Fibroblast of lung (primary cell): ENCODE measurements at regions not wholly inside any gene's neighbourhood (a gene's known extent, or its start where the extent isn't known, plus 50 kb on each side); places are given as distances from the start of the nearest gene placed in this dataset.

Experiments used
- DNase-seq, 2 donors: peaks; one replicate each; pipeline versions ENCODE4 v3.0.0 to v3.0.0-alpha.2; 2010; ENCODE audit warnings: low read depth in 2 of 2
- H2AFZ ChIP-seq: 2 replicates; pipeline ENCODE4 v1.5.1; 2012; ENCODE audit warnings: low read length, control low read depth, inconsistent platforms
- H3K27ac ChIP-seq: 2 replicates; pipeline ENCODE4 v1.5.1; 2011; ENCODE audit warnings: low read length, control low read depth; ENCODE audit not compliant: insufficient read depth
- H3K27me3 ChIP-seq: 2 replicates; pipeline ENCODE4 v1.5.1; 2011; ENCODE audit warnings: mild to moderate bottlenecking, low read length; ENCODE audit not compliant: control insufficient read depth, insufficient read depth
- H3K36me3 ChIP-seq: 2 replicates; pipeline ENCODE4 v1.5.1; 2011; ENCODE audit warnings: low read length; ENCODE audit not compliant: control insufficient read depth, insufficient read depth
- H3K4me1 ChIP-seq: 2 replicates; pipeline ENCODE4 v1.5.1; 2011; ENCODE audit warnings: low read length; ENCODE audit not compliant: control insufficient read depth, insufficient read depth; ENCODE audit errors: extremely low read depth
- H3K4me2 ChIP-seq: 2 replicates; pipeline ENCODE4 v1.5.1; 2011; ENCODE audit warnings: low read length, control low read depth; ENCODE audit not compliant: insufficient read depth; ENCODE audit errors: extremely low read depth
- H3K4me3 ChIP-seq, 4 experiments: fragments of 200-600 bp in 1 of 4; sonication (generic) in 1 of 4; replicated peaks in 1 of 4; 2 replicates each; pipeline ENCODE4 v1.5.1; 2011 to 2016; ENCODE audit warnings: low read length in 4 of 4, low read depth in 3 of 4, mild to moderate bottlenecking in 3 of 4, control low read depth in 2 of 4, inconsistent platforms in 1 of 4, mixed read lengths in 1 of 4; ENCODE audit not compliant: insufficient read depth in 1 of 4; ENCODE audit errors: control extremely low read depth in 1 of 4
- H3K79me2 ChIP-seq: 2 replicates; pipeline ENCODE4 v1.5.1; 2012; ENCODE audit warnings: mild to moderate bottlenecking, low read length, inconsistent platforms; ENCODE audit not compliant: control insufficient read depth, insufficient read depth
- H3K9ac ChIP-seq: 2 replicates; pipeline ENCODE4 v1.5.1; 2011; ENCODE audit warnings: mild to moderate bottlenecking, low read length, control low read depth; ENCODE audit not compliant: insufficient read depth
- H3K9me3 ChIP-seq: 2 replicates; pipeline ENCODE4 v1.5.1; 2012; ENCODE audit warnings: low read depth, low read length; ENCODE audit not compliant: control insufficient read depth, insufficient read depth
- H4K20me1 ChIP-seq: 2 replicates; pipeline ENCODE4 v1.5.1; 2011; ENCODE audit warnings: low read length; ENCODE audit not compliant: control insufficient read depth, insufficient read depth; ENCODE audit errors: extremely low read depth
- CTCF ChIP-seq, 2 donors: IDR thresholded peaks in 1 of 2; conservative IDR thresholded peaks in 1 of 2; 1 replicate in 1 of 2; 2 replicates in 1 of 2; pipeline ENCODE4 v1.5.1; 2011 to 2012; ENCODE audit warnings: low read length in 2 of 2, control low read depth in 1 of 2, inconsistent platforms in 1 of 2, low read depth in 1 of 2, mild to moderate bottlenecking in 1 of 2
- EZH2 ChIP-seq: IDR thresholded peaks from 2 replicates; pipeline ENCODE4 v1.5.1; 2012; ENCODE audit warnings: low read length, control low read depth, mild to moderate bottlenecking; ENCODE audit errors: missing control alignments

GRCh38 chr3:194851254-194851653 lies 165.6 kb downstream of the FAM43A start:
- Histone ChIP-seq H2AFZ (no peak overlapping the region), H3K4me1 (no peaks in the 10 kb centered on the region), H3K27me3 (peaks cover 3% of the 10 kb centered on the region), H3K9me3 (no peaks in the 10 kb centered on the region), H3K27ac (no peak overlapping the region), H4K20me1 (no peaks in the 10 kb centered on the region), H3K4me3 (no peak overlapping the region), H3K79me2 (no peaks in the 10 kb centered on the region), H3K9ac (no peak overlapping the region), H3K4me2 (no peak overlapping the region), H3K36me3 (no peaks in the 10 kb centered on the region)
- no peak for DNase-seq
- TF ChIP-seq CTCF (conservative IDR thresholded peaks at IDR 0.05 in 1 of 2, IDR thresholded peaks at IDR 0.05 in 1 of 2; ENCODE audit: low read depth in 1 of 2, low read length in 2 of 2) (no peak), EZH2 (no peak)

GRCh38 chr3:194851941-194852340 lies 166.3 kb downstream of the FAM43A start:
- no peak overlapping the region for H3K9ac ChIP-seq
- H4K20me1 ChIP-seq = no peaks in the 10 kb centered on the region
- H3K4me2 ChIP-seq = no peak overlapping the region
- H3K4me3 ChIP-seq = no peak overlapping the region
- H3K27ac ChIP-seq = no peak overlapping the region
- DNase-seq = no peak
- H3K4me1 ChIP-seq = no peaks in the 10 kb centered on the region
- peaks cover 3% of the 10 kb centered on the region for H3K27me3 ChIP-seq
- TF ChIP-seq EZH2 = no peak
- TF ChIP-seq CTCF (conservative IDR thresholded peaks at IDR 0.05 in 1 of 2, IDR thresholded peaks at IDR 0.05 in 1 of 2; ENCODE audit: low read depth in 1 of 2, low read length in 2 of 2) = no peak
- H3K79me2 ChIP-seq = no peaks in the 10 kb centered on the region
- H3K9me3 ChIP-seq = no peaks in the 10 kb centered on the region
- no peak overlapping the region for H2AFZ ChIP-seq
- no peaks in the 10 kb centered on the region for H3K36me3 ChIP-seq

GRCh38 chr3:194852345-194852744 lies 166.7 kb downstream of the FAM43A start:
- no peak for TF ChIP-seq EZH2
- TF ChIP-seq CTCF (conservative IDR thresholded peaks at IDR 0.05 in 1 of 2, IDR thresholded peaks at IDR 0.05 in 1 of 2; ENCODE audit: low read depth in 1 of 2, low read length in 2 of 2) = no peak
- no peak overlapping the region for H3K9ac ChIP-seq
- no peak overlapping the region for H3K4me3 ChIP-seq
- no peaks in the 10 kb centered on the region for H3K9me3 ChIP-seq
- DNase-seq = no peak
- H3K36me3 ChIP-seq = no peaks in the 10 kb centered on the region
- H3K27me3 ChIP-seq = peaks cover 3% of the 10 kb centered on the region
- no peak overlapping the region for H3K4me2 ChIP-seq
- H3K27ac ChIP-seq = no peak overlapping the region
- no peaks in the 10 kb centered on the region for H3K79me2 ChIP-seq
- H4K20me1 ChIP-seq = no peaks in the 10 kb centered on the region
- no peaks in the 10 kb centered on the region for H3K4me1 ChIP-seq
- H2AFZ ChIP-seq = no peak overlapping the region
